HG03108 (cell line): ENCODE measurements at regions not wholly inside any gene's neighbourhood (a gene's known extent, or its start where the extent isn't known, plus 50 kb on each side); places are given as distances from the start of the nearest gene placed in this dataset.

Experiments
- ATAC-seq: cut with Tn5 transposase; IDR thresholded peaks from one replicate; pipeline ENCODE4 v1.9.1; 2021; ENCODE audit warnings: moderate library complexity; ENCODE audit not compliant: unreplicated experiment

DNA sequence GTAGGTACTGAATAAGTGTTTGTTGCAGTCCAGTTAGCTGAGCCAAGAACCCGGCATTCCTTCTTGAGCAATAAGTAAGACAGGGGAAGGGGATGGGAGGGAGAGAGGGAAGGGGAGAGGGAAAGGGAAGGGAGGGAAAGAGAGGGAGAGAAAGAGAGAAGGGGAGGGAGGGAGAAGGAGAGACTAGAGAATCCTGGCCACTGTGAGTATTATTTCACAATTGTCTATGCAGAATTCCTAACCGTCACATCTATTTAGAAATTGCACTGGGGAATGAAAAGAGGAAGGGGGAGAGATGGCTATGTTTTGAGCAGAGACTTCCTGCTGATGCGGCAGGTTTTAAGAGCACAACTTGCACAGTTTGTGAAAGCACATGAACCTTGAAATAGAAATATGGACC, 251.4 kb upstream of the ZMIZ1 start:
- ATAC-seq = no peak

GRCh38 chr10:78817804-78818203, 251.0 kb upstream of the ZMIZ1 start:
- no peak for ATAC-seq

- ATAC-seq = no peak
These were observed 249.3 kb upstream of the ZMIZ1 start for GRCh38 chr10:78819361-78820006.

DNA sequence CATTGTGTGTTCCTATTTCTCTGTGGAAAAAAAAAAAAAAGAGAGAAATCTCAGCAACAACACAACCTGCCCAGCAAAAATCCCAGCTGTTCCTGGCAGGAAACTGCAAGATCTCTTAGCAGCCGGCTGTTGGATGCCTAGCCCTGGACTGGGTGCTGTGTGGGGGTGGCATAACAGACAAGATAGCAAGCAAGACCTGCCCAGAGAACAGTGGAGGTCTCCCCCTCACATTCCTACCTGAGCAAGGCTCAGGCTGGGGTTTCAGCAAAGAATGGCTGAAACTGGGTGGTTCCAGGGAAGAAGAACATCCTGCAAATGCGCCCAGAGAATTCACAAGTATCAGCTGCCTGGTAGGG, 248.8 kb upstream of the ZMIZ1 start:
- ATAC-seq = no peak

GRCh38 chr10:78821052-78821451, 247.7 kb upstream of the ZMIZ1 start:
- no peak for ATAC-seq

- ATAC-seq = no peak
These were observed 239.9 kb upstream of the ZMIZ1 start for GRCh38 chr10:78828647-78829539.

GRCh38 chr10:78829565-78829964, 239.2 kb upstream of the ZMIZ1 start:
- no peak for ATAC-seq

DNA sequence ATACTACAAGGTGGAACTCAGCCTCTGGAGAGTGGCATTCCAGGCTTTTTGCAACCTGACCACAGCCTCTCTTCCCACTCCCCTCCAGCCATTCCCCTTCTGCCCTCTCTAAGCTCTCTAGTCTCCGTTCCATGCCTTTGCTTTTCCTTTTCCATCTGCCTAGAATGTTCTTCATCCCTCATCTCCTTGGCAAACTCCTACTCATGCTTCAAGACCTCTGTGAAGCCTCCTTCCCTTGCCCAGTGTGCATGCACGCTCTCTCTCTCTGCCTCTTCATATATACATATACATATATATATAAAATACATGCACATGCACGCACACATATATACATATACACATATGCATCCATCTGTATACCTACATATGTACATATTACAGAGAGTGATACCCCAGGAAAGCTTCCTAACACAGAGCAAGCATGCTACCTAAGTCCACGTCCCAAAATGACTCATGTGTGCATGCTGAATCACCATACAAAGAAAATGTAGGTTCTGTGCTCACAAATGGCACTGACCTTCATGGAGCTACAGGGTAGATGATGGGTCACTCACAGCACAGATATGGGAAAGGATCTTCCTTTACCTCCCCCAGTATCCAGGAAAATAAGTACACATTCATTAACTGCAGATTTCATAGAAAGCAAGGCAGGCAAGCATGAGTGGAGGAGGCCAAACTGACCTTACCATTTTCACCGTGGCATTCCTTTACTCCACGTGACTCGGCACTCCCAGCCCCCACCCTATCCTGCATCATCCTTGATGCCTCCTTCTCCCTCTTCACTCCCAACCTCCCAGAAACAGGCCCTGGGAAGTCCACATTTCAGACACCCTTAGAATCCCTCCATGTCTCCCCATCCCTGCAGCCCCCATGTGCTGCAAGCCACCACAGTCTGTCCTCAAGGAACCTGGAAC, 238.4 kb upstream of the ZMIZ1 start:
- ATAC-seq = no peak

GRCh38 chr10:78830976-78831375, 237.8 kb upstream of the ZMIZ1 start:
- ATAC-seq = no peak

- ATAC-seq = no peak
These were observed 237.3 kb upstream of the ZMIZ1 start for GRCh38 chr10:78831461-78831860.

GRCh38 chr10:78832281-78832680, 236.5 kb upstream of the ZMIZ1 start:
- no peak for ATAC-seq

DNA sequence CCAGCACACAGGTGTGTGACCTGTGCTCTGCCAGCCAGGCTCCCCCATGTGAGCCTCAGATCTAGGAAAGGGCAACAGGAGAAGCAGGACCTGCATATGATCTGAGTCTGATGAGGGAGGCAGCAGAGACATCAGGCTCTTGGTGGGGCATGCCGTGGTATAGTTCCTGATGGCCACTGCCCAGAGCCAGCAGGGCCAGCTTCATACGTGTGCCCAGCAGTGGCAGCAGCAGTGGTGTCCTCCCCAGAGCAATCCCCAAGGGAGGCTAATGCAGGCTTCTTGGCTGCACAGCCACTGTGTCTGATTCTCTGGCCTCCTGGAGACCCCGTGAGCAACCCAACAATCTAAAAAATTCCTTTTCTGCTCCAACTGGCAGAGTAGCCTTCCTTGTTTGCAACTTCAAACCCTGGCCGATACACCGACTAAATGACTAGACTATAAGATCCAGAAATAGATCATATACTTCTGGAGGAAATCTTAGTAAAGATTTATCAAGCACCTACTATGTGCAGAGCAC, 230.6 kb upstream of the ZMIZ1 start:
- no peak for ATAC-seq

DNA sequence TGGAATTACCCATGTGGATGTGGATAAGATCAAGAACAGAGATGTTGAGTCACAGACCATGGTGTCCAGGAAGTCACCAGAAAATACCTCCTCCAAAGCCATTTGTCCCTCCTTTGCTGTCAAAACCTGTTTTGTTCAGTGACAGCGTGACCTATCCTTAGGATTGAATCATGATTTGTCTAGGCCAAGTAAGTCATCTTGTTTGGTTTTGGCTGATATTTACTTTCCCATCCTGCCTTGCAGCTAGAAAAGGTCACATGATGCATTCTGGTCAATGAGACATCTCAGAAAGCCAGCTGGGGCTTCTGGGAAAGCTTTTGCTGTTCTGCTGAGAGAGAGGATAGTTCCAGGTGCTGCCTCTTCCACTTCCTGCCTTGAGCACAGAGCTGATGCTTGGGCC, 225.3 kb upstream of the ZMIZ1 start:
- ATAC-seq = no peak

DNA sequence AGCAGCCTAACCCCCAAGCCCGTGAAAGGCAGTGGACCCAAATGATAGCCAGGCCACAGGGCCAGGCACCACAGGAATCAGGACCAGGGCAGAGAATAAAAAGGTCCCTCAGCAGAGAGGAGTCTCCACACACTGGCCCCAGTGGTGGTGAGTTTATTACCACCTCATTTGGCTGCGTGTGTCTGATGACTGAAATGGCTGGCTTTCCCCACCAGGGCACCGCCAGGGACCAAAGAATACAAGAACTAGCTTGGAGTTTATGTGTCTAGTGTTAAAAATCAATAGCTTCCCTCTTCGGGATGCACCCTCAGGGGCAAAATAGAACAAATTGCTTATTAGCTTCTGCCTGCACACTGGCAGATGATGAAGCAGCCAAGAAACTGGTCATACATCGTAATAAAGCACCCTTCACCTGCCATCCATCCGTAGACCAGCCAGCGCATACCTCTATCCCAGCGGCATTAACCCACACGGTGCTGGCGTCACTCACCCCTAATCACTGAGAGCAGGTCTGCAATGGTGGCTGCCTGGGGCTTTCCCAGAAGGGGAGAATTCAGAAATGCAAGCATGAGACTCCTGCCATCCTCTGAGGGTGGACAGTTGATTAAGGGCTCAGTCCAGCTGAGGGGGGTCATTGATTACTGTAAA, 223.7 kb upstream of the ZMIZ1 start:
- no peak for ATAC-seq

DNA sequence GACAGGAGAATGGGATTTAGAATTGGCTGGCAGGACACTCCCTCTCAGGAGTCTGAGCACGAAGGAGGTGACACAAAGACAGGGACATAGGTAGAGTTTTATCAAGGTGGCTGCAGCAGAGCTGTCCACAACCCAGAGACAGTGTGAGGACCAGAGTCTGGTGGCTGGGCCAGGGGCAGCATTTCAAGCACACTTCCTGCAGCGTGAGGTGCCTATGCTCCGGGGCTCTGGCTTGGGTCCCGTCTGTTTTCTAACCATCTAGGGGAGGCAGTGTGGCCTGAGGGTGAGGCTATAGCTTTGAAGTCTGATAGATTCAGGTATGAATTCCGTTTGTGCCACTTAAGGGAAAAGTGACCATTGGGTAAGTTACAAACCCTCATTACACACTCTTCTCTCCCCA, 222.7 kb upstream of the ZMIZ1 start:
- ATAC-seq = no peak

DNA sequence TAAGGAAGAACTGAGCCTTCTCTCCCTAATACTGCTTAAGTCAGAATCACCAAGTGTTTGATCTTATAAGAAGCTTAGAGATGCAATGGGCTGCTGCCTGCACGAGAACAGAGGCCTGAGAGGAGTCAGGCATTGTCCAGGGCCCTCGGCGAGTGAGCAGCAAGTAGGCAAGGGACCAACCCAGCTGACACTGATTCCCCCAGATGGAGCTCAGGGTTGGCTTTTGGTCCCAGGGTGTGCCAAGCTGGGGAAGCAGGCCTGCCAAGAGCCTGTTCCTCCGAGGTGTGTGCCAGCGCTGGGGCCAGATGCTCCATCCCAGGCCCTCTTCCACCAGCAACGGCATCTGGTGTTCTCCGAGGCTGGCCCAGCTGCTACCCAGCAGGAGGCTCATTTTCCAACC, 222.0 kb upstream of the ZMIZ1 start:
- no peak for ATAC-seq

DNA sequence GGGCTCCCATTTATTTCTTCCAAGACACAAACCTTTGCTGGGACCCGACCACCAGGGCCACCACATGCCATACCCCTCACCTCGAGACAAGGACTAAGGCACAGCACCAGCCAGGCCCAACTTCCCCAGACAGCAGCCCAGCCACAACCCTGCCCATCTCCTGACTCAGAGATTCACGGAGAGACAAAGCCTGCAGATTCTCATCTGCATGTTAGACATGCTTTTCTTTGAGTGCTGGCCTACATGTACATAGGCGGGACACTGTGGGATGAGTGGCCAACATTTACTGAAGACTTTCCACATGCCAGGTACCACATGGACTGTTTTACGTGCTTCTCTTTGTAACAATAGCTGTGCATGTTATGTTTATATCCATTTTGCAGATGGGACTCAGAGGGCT, 221.3 kb upstream of the ZMIZ1 start:
- ATAC-seq = no peak

DNA sequence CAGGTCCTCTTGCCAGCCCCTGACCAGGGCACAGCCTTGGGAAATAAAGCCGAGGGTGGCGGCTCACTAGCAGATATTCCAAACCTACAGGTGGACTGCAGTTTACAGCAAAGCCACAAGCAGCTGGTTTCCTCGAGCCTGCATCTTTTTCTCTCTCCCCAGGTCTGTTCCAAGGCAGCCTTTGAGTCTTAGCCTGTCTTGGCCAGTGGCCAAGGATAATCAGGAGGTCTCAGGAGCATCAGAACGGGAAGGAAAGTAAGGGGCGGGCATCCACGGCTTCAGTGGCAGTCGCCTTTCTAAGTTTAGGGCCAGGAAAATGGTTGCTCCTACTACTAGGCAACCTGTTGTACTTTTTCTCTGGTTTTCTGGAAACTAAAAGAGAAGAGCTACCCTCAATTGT, 219.7 kb upstream of the ZMIZ1 start:
- no peak for ATAC-seq

DNA sequence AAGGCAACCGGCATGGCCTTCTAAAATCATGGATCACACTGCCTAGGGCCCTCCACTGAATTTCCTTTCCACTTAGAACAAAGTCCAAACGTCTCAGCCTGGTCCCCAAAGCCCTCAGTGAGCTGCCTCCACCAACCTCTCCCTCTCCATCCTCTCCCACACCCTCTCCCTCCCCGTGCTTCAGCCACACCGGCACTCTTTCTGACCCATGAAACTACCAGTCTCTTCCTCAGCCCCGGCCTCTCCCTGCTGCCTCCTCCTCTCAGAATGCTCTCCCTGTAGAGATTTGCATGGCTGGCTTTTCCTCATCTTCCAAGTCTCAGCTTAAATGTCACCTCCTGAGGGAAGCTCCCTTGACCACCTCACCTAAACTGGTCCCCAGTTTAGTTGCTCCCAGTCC, 219.0 kb upstream of the ZMIZ1 start:
- ATAC-seq = no peak

- no peak for ATAC-seq
These were observed 217.9 kb upstream of the ZMIZ1 start for GRCh38 chr10:78850644-78851435.
